Osteoblast (primary cell): ENCODE measurements at regions not wholly inside any gene's neighbourhood (a gene's known extent, or its start where the extent isn't known, plus 50 kb on each side); places are given as distances from the start of the nearest gene placed in this dataset.

Experiments
- DNase-seq: peaks from one replicate; pipeline ENCODE4 v3.0.0; 2011; ENCODE audit warnings: low spot score, mixed read lengths; ENCODE audit not compliant: insufficient read length; ENCODE audit errors: missing footprints
- H2AFZ ChIP-seq: 2 replicates; pipeline ENCODE4 v1.6.0; 2011; ENCODE audit warnings: mild to moderate bottlenecking, low read length
- H3K27ac ChIP-seq: 2 replicates; pipeline ENCODE4 v1.5.1; 2011; ENCODE audit warnings: mild to moderate bottlenecking, low read depth, low read length, moderate library complexity
- H3K27me3 ChIP-seq: 2 replicates; pipeline ENCODE4 v1.6.0; 2012; ENCODE audit warnings: mild to moderate bottlenecking, control low read depth, inconsistent platforms, low read length, moderate library complexity; ENCODE audit not compliant: insufficient read depth
- H3K36me3 ChIP-seq: 2 replicates; pipeline ENCODE4 v1.5.1; 2011; ENCODE audit warnings: mild to moderate bottlenecking, low read length, control low read depth, moderate library complexity; ENCODE audit not compliant: insufficient read depth
- H3K4me1 ChIP-seq: 2 replicates; pipeline ENCODE4 v1.5.1; 2011; ENCODE audit warnings: mild to moderate bottlenecking, low read length, control low read depth, moderate library complexity; ENCODE audit not compliant: insufficient read depth
- H3K4me2 ChIP-seq: 2 replicates; pipeline ENCODE4 v1.6.0; 2011; ENCODE audit warnings: mild to moderate bottlenecking, low read length; ENCODE audit not compliant: insufficient read depth
- H3K4me3 ChIP-seq: fragments of 200-600 bp; sonication (generic); 3 replicates; pipeline ENCODE4 v1.5.1; 2012; ENCODE audit warnings: mild to moderate bottlenecking, low read length, inconsistent platforms; ENCODE audit not compliant: insufficient read depth
- H3K79me2 ChIP-seq: 2 replicates; pipeline ENCODE4 v1.6.0; 2012; ENCODE audit warnings: mild to moderate bottlenecking, low read length, control low read depth, inconsistent platforms; ENCODE audit not compliant: insufficient read depth
- H3K9me3 ChIP-seq: 2 replicates; pipeline ENCODE4 v1.5.1; 2011; ENCODE audit warnings: low read depth, low read length, control low read depth
- H4K20me1 ChIP-seq: 2 replicates; pipeline ENCODE4 v1.6.0; 2012; ENCODE audit warnings: mild to moderate bottlenecking, low read length, control low read depth; ENCODE audit not compliant: insufficient read depth
- CTCF ChIP-seq: IDR thresholded peaks from 2 replicates; pipeline ENCODE4 v1.5.1; 2011; ENCODE audit warnings: mild to moderate bottlenecking, low read depth, low read length, moderate library complexity; ENCODE audit errors: extremely low read depth

- no peaks in the 10 kb centered on the region for H3K27me3 ChIP-seq
- H3K9me3 ChIP-seq, result no peaks in the 10 kb centered on the region
- peaks cover 23% of the 10 kb centered on the region for H3K4me1 ChIP-seq
- H2AFZ ChIP-seq, result no peak overlapping the region
- H3K79me2 ChIP-seq, result no peaks in the 10 kb centered on the region
- no peaks in the 10 kb centered on the region for H4K20me1 ChIP-seq
- H3K27ac ChIP-seq, result no peak overlapping the region
- no peak overlapping the region for H3K4me3 ChIP-seq
- no peak overlapping the region for H3K4me2 ChIP-seq
- TF ChIP-seq CTCF, result no peak
- H3K36me3 ChIP-seq, result no peaks in the 10 kb centered on the region
- no peak for DNase-seq
These were observed 91.8 kb downstream of the FAM76B start for GRCh38 chr11:95697614-95698408.

DNA sequence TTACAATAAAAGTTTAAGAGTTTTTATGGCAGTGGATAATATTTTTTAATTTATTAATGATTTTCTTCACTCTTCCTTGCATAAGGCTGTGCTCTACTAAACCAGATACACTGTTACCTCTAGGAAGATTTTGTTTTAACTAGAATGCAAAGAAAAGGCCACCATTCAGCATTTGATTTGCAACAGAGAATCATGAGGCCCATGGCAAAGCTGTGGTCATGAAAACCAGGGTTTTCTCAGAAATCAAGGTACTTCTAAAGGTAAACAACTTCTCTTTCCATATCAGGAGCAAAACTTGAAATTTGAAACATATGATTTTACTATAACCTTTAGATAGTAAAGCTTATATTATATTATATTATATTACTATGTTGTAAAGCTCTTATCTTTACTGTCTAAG is 94.4 kb downstream of the FAM76B start:
- no peak overlapping the region for H2AFZ ChIP-seq
- no peaks in the 10 kb centered on the region for H4K20me1 ChIP-seq
- no peak for TF ChIP-seq CTCF
- no peaks in the 10 kb centered on the region for H3K9me3 ChIP-seq
- H3K27ac ChIP-seq, result no peak overlapping the region
- no peak for DNase-seq
- no peak overlapping the region for H3K4me3 ChIP-seq
- H3K79me2 ChIP-seq, result no peaks in the 10 kb centered on the region
- peaks cover 18% of the 10 kb centered on the region for H3K4me1 ChIP-seq
- H3K4me2 ChIP-seq, result no peak overlapping the region
- peaks cover 8% of the 10 kb centered on the region for H3K27me3 ChIP-seq
- H3K36me3 ChIP-seq, result no peaks in the 10 kb centered on the region

- Histone ChIP-seq H3K4me3 (no peak overlapping the region), H4K20me1 (no peaks in the 10 kb centered on the region), H3K27ac (no peak overlapping the region), H3K4me1 (peaks cover 5% of the 10 kb centered on the region), H3K27me3 (peaks cover 8% of the 10 kb centered on the region), H3K9me3 (no peaks in the 10 kb centered on the region), H3K79me2 (no peaks in the 10 kb centered on the region), H3K36me3 (no peaks in the 10 kb centered on the region), H3K4me2 (no peak overlapping the region), H2AFZ (no peak overlapping the region)
- DNase-seq, result no peak
- TF ChIP-seq CTCF, result no peak
These were observed 96.3 kb downstream of the FAM76B start for GRCh38 chr11:95693298-95693697.

DNA sequence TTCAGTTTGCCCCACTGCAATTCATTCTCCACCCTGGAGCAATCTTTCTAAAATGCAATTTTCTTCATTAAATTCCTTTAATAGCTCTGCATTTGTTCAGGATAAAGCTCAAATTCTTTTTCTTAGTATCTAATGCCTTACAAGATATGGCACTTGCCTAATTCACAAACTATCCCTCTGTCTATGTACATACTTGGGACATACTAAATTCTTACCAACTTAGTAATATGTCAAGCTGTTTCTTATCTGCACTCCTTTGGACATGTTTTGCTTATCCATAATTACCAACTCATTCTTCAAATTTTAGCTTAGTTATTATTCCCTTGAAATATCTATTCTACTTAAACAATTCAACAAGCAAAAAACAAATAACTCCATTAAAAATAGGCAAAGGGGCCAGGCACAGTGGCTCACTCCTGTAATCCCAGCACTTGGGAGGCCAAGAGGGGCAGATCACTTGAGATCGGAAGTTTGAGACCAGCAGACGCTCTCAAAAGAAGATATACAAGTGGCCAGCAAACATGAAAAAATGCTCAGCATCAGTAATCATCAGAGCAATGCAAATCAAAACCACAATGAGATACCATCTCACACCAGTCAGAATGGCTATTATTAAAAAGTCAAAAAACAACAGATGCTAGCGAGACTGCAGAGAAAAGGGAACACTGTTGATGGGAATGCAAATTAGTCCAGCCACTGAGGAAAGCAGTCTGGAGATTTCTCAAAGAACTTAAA is 96.9 kb downstream of the FAM76B start:
- Histone ChIP-seq H3K9me3 (no peaks in the 10 kb centered on the region), H3K27me3 (peaks cover 8% of the 10 kb centered on the region), H2AFZ (no peak overlapping the region), H3K4me3 (no peak overlapping the region), H4K20me1 (no peaks in the 10 kb centered on the region), H3K79me2 (no peaks in the 10 kb centered on the region), H3K4me1 (peaks cover 5% of the 10 kb centered on the region), H3K27ac (no peak overlapping the region), H3K4me2 (no peak overlapping the region), H3K36me3 (no peaks in the 10 kb centered on the region)
- TF ChIP-seq CTCF, result no peak
- no peak for DNase-seq
